ENCODE measurements at regions not wholly inside any gene's neighbourhood (a gene's known extent, or its start where the extent isn't known, plus 50 kb on each side); places are given as distances from the start of the nearest gene placed in this dataset.
"Not testable (repeated sequence)": the region's sequence is repeated elsewhere in the genome, so short reads cannot be mapped to it uniquely, and the experiment has no call there.

DNA sequence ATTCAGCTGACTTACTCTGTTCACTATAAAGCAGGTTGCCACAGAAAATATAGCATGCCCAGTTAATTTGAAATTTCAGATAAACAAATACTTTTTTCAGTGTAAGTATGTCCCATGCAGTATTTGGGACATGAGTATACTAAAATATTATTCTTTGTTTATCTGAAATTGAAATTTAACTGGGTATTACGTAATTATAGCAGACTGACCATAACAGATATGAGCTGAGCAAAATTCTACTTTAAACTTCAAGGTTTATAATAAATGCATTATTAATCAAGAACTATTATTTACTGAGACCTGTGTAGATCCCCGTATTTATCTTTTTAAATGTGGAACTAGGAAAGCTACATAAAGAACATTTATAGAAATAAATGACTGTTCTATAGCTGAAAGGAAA is 2898.2 kb upstream of the OR11H1 start:
- not testable (repeated sequence) for H3K36me3 ChIP-seq (ENCODE audit: insufficient read depth, low read length); H3K4me3 ChIP-seq (ENCODE audit: low read length); H3K4me1 ChIP-seq (ENCODE audit: low read length); H3K9me2 ChIP-seq (replicated peaks; ENCODE audit: insufficient read depth, low read length); H3K27me3 ChIP-seq (ENCODE audit: low read length); H3K27ac ChIP-seq (ENCODE audit: low read length); H3K9ac ChIP-seq (ENCODE audit: low read length); H4K20me1 ChIP-seq (ENCODE audit: insufficient read depth, low read depth, low read length); H3K4me2 ChIP-seq (ENCODE audit: low read depth, low read length, poor library complexity, severe bottlenecking); H2AFZ ChIP-seq (ENCODE audit: low read length); DNase-seq; H3K79me2 ChIP-seq (ENCODE audit: low read length); H3K9me3 ChIP-seq (ENCODE audit: low read length)

DNA sequence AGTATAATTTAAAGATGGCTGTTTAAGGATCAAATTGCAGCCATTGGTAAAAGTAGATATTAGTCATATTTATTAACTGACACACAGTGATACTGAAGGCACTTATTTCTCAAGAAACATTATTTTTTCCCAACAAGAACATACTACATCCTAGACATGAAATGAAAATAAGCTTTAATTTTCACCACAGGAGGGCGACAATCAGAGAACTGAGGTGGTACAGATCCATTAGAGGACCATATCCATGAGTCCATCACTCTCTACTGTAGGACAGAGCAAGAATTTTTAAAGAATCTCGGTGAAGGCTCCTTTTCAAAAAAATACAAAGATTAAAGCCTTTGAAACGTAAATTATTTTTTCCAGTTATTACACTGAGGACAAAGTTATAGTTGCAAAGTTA is 2897.0 kb upstream of the OR11H1 start:
- H3K4me1 ChIP-seq (ENCODE audit: low read length); H3K4me2 ChIP-seq (ENCODE audit: low read depth, low read length, poor library complexity, severe bottlenecking); H3K27me3 ChIP-seq (ENCODE audit: low read length); H2AFZ ChIP-seq (ENCODE audit: low read length); H3K9ac ChIP-seq (ENCODE audit: low read length); H4K20me1 ChIP-seq (ENCODE audit: insufficient read depth, low read depth, low read length); H3K36me3 ChIP-seq (ENCODE audit: insufficient read depth, low read length); H3K9me2 ChIP-seq (replicated peaks; ENCODE audit: insufficient read depth, low read length); H3K79me2 ChIP-seq (ENCODE audit: low read length); H3K9me3 ChIP-seq (ENCODE audit: low read length); H3K4me3 ChIP-seq (ENCODE audit: low read length); H3K27ac ChIP-seq (ENCODE audit: low read length): not testable (repeated sequence)
- peak; percentile 82 for DNase-seq

DNA sequence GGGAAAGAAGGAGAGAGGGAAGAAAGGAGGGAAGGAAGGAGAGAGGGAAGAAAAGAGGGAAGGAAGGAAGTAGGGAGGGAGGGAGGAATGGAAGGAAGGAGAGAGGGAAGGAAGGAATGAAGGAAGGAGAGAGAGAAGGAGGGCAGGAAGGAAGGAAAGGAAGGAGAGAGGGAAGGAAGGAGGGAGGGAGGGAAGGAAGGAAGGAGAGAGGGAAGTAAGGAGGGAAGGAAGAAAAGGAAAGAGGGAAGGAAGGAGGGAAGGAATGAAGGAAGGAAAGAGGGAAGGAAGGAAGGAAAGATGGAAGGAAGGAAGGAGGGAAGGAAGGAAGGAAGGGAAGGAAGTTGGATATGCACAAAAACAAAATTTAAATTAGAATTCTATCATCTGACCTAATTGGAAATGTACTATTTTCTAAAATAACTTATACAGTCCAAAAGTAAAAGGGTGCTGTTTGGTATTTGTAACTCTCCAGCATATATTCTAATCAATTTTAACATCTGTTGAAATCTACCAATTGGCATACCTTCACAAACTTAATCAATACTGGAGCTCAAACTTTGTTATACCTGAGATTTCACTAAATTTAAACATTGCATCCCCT is 2890.3 kb upstream of the OR11H1 start:
- H3K9ac ChIP-seq (ENCODE audit: low read length); H3K4me2 ChIP-seq (ENCODE audit: low read depth, low read length, poor library complexity, severe bottlenecking); H3K79me2 ChIP-seq (ENCODE audit: low read length): not testable (repeated sequence)

DNA sequence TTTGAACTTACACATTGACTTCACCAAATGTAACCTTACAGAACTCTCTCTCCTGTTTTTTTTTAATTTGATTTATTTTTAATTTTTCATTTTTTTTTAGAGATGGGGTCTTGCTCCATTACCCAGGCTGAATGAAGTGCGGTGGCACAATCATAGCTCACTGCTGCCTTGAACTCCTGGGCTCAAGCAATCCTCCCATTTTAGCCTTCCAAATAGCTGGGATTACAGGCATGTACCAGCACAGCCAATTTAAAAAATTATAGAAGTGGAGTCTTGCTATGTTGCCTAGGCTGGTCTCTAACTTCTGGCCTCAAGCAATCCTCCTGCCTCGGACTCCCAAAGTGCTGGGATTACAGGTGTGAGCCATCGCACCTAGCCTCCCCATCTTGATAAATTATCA is 2889.7 kb upstream of the OR11H1 start:
- H3K36me3 ChIP-seq (ENCODE audit: insufficient read depth, low read length); H3K9me2 ChIP-seq (replicated peaks; ENCODE audit: insufficient read depth, low read length); H4K20me1 ChIP-seq (ENCODE audit: insufficient read depth, low read depth, low read length); H3K4me1 ChIP-seq (ENCODE audit: low read length); H3K9ac ChIP-seq (ENCODE audit: low read length); H3K4me3 ChIP-seq (ENCODE audit: low read length); H3K79me2 ChIP-seq (ENCODE audit: low read length); H3K27ac ChIP-seq (ENCODE audit: low read length); H2AFZ ChIP-seq (ENCODE audit: low read length); DNase-seq; H3K4me2 ChIP-seq (ENCODE audit: low read depth, low read length, poor library complexity, severe bottlenecking); H3K27me3 ChIP-seq (ENCODE audit: low read length); H3K9me3 ChIP-seq (ENCODE audit: low read length): not testable (repeated sequence)

More for the DNA sequence above, 2890.3 kb upstream of the OR11H1 start:
- H2AFZ ChIP-seq (ENCODE audit: low read length); H3K27ac ChIP-seq (ENCODE audit: low read length); H3K4me3 ChIP-seq (ENCODE audit: low read length); H3K9me3 ChIP-seq (ENCODE audit: low read length); H3K36me3 ChIP-seq (ENCODE audit: insufficient read depth, low read length); DNase-seq; H3K9me2 ChIP-seq (replicated peaks; ENCODE audit: insufficient read depth, low read length); H3K4me1 ChIP-seq (ENCODE audit: low read length); H3K27me3 ChIP-seq (ENCODE audit: low read length); H4K20me1 ChIP-seq (ENCODE audit: insufficient read depth, low read depth, low read length): not testable (repeated sequence)
